HL-60 (cell line): ENCODE measurements at regions not wholly inside any gene's neighbourhood (a gene's known extent, or its start where the extent isn't known, plus 50 kb on each side); places are given as distances from the start of the nearest gene placed in this dataset.

Experiments used
- DNase-seq, 2 experiments: peaks; one replicate each; pipeline ENCODE4 v3.0.0-alpha.2; 2010 to 2020; ENCODE audit warnings: low read depth in 1 of 2, low spot score in 1 of 2
- H3K27ac ChIP-seq: fragments of 250-450 bp; sonication (Bioruptor Pico); replicated peaks from 2 replicates; pipeline ENCODE4 v1.5.1; 2020; ENCODE audit warnings: mild to moderate bottlenecking, moderate library complexity
- H3K27me3 ChIP-seq: fragments of 250-450 bp; sonication (Bioruptor Pico); 2 replicates; pipeline ENCODE4 v1.5.1; 2021; ENCODE audit warnings: mild to moderate bottlenecking, moderate library complexity; ENCODE audit not compliant: insufficient read depth, poor library complexity, severe bottlenecking
- H3K4me3 ChIP-seq: replicated peaks from 2 replicates; pipeline ENCODE4 v1.5.1; 2011; ENCODE audit warnings: mild to moderate bottlenecking, control low read depth, low read length; ENCODE audit not compliant: insufficient read depth
- CTCF ChIP-seq: IDR thresholded peaks from one replicate; pipeline ENCODE4 v1.5.1; 2011; ENCODE audit warnings: low read length, control low read depth, inconsistent platforms; ENCODE audit not compliant: insufficient read depth
- GABPA ChIP-seq: IDR thresholded peaks from 2 replicates; pipeline ENCODE4 v1.6.1; 2012; ENCODE audit warnings: low read depth
- POLR2AphosphoS5 ChIP-seq: IDR thresholded peaks from 2 replicates; pipeline ENCODE4 v1.6.1; 2012; ENCODE audit warnings: low read depth
- REST ChIP-seq: IDR thresholded peaks from 2 replicates; pipeline ENCODE4 v1.6.1; 2012; ENCODE audit warnings: low read depth; ENCODE audit not compliant: insufficient replicate concordance
- SPI1 ChIP-seq: IDR thresholded peaks from 2 replicates; pipeline ENCODE4 v1.6.1; 2012; ENCODE audit warnings: low read depth, mild to moderate bottlenecking, borderline replicate concordance

- DNase-seq, result no peak
Observed at GRCh38 chrX:144722307-144722706, 525.0 kb upstream of the SPANXN1 start.

GRCh38 chrX:144730471-144730870 lies 516.8 kb upstream of the SPANXN1 start:
- no peak overlapping the region for H3K27ac ChIP-seq
- no peak for DNase-seq
- TF ChIP-seq POLR2AphosphoS5, result no peak
- H3K4me3 ChIP-seq, result no peak overlapping the region
- H3K27me3 ChIP-seq, result no peaks in the 10 kb centered on the region

More at GRCh38 chrX:144722307-144722706, 525.0 kb upstream of the SPANXN1 start:
- TF ChIP-seq CTCF, result no peak
- no peak for TF ChIP-seq REST
- TF ChIP-seq GABPA, result no peak
- no peak for TF ChIP-seq POLR2AphosphoS5
- no peak for TF ChIP-seq SPI1
- H3K27ac ChIP-seq, result no peak overlapping the region
- H3K4me3 ChIP-seq, result no peak overlapping the region
- H3K27me3 ChIP-seq, result no peaks in the 10 kb centered on the region

GRCh38 chrX:144732588-144732987 lies 514.7 kb upstream of the SPANXN1 start:
- TF ChIP-seq POLR2AphosphoS5 (no peak), CTCF (no peak), SPI1 (no peak), GABPA (no peak), REST (no peak)
- H3K27me3 ChIP-seq, result no peaks in the 10 kb centered on the region
- no peak overlapping the region for H3K4me3 ChIP-seq
- no peak for DNase-seq
- no peak overlapping the region for H3K27ac ChIP-seq

- TF ChIP-seq SPI1 (no peak), GABPA (no peak), REST (no peak), POLR2AphosphoS5 (no peak), CTCF (no peak)
- Histone ChIP-seq H3K27me3 (no peaks in the 10 kb centered on the region), H3K27ac (no peak overlapping the region), H3K4me3 (no peak overlapping the region)
- DNase-seq, result no peak
Observed at GRCh38 chrX:144738246-144738645, 509.1 kb upstream of the SPANXN1 start.
